HG02623 (cell line): ENCODE measurements at regions not wholly inside any gene's neighbourhood (a gene's known extent, or its start where the extent isn't known, plus 50 kb on each side); places are given as distances from the start of the nearest gene placed in this dataset.
A peak's percentile ranks its signal among the peaks of the same experiment; 100 is the strongest.

Experiments used
- ATAC-seq: cut with Tn5 transposase; IDR thresholded peaks from one replicate; pipeline ENCODE4 v1.9.1; 2021; ENCODE audit warnings: moderate library complexity; ENCODE audit not compliant: unreplicated experiment

DNA sequence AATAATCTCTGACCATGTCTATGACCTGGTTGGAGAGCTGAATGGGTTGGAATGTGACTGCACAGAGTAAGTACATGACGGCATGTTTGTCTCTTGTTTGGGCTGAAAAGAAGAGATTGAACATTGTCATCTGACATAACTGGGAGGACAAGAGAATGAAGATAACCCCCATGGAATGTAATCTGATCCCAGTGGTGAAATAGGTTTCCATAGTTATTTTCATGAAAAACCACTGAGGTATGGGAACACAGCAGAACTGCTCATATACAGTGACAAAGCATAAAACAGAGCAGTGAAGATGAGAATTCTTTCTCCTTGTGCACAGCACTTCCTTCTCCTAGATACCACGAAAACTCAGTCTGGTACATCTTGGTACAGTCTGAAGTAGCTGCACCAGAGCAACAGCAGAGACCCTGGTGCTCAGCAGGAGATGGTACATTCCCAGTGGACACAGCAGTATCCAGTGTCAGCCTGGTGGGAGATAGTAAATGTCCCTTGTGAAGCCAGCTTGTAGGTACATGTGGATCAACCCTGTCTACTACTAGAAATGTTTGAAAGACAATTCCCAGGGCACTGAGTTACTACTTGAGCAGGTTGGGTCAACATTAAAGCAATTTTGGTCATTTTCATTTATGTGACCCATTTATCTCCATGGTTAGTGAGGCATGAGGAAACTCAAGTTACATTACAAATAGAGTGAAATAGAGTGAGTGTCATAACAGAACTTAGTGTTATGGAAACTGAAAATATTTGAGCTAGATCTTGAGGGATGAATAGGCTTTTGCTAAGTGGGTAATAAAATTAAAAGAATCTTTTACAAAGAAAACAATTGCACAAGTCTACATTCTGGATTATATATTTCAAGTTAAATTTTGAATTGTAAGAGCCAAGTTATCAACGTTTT is 178.3 kb downstream of the SUCNR1 start:
- no peak for ATAC-seq

GRCh38 chr3:152053866-152054265 is 180.4 kb downstream of the SUCNR1 start:
- ATAC-seq = no peak

DNA sequence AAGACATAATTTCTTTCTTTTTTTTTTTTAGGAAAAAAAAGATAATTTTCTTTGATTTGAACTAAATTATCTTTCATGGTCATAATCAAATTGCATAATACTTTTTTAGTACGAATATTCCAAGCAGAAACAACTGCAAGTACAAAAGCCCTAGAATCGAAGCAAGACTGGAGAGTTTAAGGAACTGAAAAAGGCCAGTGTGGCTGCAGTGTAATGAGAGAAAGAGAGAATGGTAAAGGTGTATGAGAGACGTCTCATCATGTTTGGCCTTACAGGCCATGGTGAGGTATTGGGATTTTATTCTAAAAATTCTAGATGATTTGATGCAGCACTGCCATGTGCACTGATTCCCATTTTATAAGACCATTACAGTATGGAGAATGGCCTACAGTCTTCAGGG is 180.9 kb downstream of the SUCNR1 start:
- ATAC-seq = peak; percentile 70

DNA sequence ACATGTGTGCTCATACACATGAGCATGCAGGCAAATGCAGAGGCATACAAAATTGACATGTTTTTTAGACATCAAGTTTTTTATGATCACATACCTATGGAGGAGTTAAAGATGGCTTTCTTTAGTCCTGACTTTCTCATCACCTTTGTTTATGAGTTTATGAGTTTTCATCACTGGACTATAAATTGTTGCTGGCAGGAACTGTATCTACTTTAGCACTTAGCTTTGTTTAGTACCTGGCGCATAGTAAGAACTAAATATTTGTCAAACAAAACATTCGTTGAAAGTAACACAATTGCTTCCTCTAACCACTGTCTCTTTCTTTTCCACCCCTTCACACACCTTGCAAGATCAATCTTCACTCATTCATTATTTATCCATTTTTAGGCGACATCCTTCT is 182.6 kb downstream of the SUCNR1 start:
- ATAC-seq = no peak

DNA sequence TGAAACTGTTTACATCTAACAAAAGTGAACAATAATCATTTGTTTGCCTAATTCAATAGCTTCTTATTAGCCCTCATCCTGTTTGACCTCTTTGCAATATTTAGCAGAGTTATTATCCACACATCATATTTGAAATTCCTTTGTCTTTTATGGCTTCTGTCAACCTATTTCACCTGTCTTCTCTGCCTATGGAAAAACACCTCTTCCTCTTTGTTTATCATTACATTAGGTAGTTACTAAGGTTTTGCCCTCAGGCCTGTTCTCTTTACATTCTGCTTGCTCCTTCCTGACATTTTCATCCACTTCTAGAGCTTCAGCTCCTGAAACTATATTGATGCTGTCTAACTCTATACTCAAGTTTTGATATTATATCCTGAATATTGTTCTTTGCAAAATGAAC is 183.0 kb downstream of the SUCNR1 start:
- ATAC-seq = no peak

DNA sequence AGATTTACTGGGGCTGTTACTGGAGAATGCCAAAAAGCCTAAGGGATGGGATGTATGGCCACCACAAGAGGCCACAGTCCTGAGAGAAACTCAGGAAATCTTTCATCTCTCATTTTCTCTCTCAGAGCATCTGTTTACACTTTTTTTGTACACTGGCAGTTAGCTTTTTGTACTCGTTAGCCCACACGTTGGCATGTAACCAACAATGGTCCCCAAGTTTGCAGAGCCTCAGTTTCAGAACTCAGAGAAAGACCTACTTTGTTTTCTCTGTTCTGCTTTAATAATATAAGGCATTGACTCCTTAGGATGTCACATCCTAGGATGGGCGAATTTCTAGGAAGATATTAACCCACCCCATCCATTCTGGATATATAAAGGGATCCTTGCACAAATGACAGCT is 183.5 kb downstream of the SUCNR1 start:
- ATAC-seq = no peak

GRCh38 chr3:152058856-152059255 is 185.4 kb downstream of the SUCNR1 start:
- ATAC-seq = no peak

DNA sequence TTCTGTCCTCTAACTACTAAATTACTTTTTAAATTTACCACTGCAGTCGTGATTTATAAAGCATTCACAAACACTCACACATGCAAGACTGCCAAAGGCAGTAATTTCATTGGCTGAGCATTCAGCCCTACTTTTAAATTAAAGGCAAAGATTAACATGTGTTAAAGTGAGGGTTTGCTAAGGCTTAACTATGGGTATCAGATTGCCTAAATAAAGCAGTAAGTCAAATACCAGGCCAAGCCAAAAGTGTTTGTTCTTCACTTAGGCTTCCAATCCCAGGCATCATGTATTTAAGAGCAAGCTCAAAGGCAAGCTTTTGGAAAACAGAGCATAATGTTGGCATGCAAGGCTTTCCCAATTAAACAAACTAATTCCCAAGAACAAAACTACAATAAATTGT is 187.3 kb downstream of the SUCNR1 start:
- no peak for ATAC-seq

- no peak for ATAC-seq
Observed at GRCh38 chr3:152061296-152061695, 187.9 kb downstream of the SUCNR1 start.

DNA sequence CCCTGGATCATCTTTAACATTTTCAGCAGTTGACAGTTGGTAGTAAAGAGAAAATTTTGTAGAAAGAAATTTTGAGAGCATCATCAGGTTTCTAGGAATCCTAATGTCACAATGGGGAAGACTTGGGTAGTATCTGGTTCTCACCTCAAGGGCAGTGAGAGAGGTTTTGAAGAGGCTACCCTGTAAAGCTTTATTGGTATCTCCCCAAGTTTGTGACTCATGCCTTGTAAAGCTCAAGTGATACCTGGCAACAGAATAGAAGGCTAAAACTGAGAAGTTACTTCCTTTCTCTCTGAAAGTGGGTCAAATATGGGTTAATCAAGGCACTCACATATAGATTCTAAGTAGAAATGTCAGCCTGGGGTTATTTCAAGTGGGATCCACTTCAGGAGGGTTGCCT is 196.4 kb downstream of the SUCNR1 start:
- ATAC-seq = no peak

DNA sequence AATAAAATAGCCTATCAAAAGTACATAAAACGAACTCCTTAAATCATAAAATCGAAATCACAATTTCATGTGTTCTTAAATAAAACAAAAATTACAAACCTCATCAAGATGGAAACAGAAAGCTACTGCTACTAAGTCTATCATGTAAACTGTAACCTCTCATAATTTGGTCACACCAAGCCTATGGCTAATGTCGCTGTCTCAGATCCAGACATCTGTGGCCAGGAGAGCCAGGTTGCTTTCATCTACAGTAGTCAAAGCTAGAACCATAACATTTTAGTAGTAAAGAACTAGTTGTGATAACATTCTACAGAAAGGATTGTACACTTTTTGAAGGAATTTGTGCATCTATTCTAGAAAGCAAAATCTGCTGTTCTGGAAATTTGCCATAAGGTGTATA is 197.4 kb upstream of the MBNL1 start:
- no peak for ATAC-seq

DNA sequence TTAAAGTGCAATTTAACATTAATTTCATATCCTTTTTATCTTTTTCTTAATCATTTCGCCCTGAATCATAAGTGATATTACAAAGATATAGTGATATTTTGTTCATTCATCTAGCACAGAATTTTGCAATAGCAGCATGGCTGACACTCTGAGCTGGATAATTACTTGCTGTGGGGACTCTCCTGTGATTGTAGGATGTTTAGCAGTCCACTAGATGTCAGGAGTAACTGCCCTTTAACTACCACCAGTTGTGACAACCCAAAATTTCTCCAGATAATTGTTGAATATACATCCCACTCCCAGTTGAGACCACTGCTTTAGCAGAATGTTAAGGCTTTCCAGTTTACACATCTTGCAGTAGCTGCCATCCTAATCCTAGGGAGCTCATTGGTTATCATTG is 196.8 kb upstream of the MBNL1 start:
- ATAC-seq = no peak

- no peak for ATAC-seq
Observed at GRCh38 chr3:152073267-152073666, 195.5 kb upstream of the MBNL1 start.

GRCh38 chr3:152076148-152076547 is 192.6 kb upstream of the MBNL1 start:
- no peak for ATAC-seq

DNA sequence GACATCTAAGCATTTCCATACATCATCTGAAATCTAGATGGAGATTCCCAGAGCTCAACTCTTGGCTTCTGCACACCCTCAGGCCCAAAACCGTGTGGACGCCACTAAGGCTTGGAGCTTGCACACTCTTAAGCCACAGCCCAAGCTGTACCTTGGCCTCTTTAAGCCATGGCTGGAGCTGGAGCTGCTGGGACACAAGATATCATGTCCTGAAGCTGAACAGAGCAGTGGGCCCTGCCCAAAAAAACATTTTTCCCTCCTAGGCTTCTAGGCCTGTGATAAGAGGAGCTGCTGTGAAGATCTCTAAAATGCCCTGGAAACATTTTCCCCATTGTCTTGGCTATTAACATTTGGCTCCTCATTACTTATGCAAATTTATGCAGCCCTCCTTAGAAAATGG is 188.7 kb upstream of the MBNL1 start:
- ATAC-seq = no peak

- ATAC-seq = no peak
Observed at GRCh38 chr3:152083135-152083534, 185.6 kb upstream of the MBNL1 start.

- ATAC-seq = no peak
Observed at GRCh38 chr3:152084441-152085158, 184.1 kb upstream of the MBNL1 start.

GRCh38 chr3:152087153-152087552 is 181.6 kb upstream of the MBNL1 start:
- no peak for ATAC-seq

DNA sequence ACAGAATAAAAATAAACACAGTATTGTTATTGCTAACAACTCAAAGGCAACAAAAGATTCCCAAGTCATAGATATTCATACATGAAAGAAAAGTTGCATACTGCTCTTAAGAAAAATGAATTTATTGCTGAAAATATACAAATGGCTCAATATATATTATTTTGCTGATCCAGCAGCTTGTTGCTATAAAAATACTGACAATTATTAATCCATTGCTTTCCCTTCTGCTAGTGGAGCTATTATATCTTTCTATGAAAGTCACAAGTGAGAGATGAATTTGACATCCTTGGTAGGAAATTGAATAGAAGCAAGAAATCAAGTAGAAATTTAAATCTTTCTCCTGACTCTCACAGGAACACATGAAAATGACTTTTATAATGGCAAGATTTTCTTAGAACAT is 179.2 kb upstream of the MBNL1 start:
- no peak for ATAC-seq

DNA sequence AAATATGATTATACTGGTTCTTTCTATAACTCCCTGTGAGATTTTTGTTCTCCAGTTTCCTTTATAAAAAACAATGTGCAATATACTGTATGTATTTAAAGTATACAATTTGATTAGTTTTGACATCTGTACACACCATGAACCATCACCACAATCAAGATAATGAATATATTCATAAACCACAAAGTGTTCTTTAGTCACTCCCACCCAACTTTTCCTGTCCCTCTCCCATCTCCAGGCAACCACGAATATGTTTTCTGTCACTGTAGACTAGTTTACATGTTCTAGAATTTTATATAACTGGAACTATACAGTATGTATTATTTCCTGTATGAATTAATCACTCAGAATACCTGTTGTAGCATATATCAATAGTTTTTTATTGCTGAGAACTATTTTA is 177.0 kb upstream of the MBNL1 start:
- no peak for ATAC-seq

- no peak for ATAC-seq
Observed at GRCh38 chr3:152093901-152094300, 174.8 kb upstream of the MBNL1 start.

DNA sequence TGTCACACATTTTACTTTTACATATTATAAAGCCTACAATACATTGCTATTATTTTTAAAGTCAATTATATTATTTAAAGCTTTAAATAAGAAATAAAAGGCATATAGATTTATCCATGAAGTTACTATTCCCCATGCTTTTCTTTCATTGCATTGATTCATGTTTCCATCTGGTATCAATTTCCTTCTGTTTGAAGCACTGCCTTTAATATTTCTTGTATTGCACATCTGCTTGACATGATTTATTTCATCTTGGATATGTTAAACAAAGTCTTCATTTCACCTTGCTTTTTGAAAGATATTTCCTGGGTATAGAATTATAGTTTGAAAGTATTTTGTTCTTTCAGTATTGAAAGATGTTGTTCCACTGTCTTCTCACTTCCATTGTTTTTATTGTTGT is 174.3 kb upstream of the MBNL1 start:
- ATAC-seq = no peak
